A673 (cell line): ENCODE measurements at regions not wholly inside any gene's neighbourhood (a gene's known extent, or its start where the extent isn't known, plus 50 kb on each side); places are given as distances from the start of the nearest gene placed in this dataset.

Source experiments
- BruUV-seq: library from RNA; stranded (reverse); fragments of 400-500 nt; replicated peaks from 2 replicates; lab custom pipeline; 2021; lab: Mats Ljungman, UMichigan
- CTCF ChIA-PET: fragments of 300-600 bp; sonication (Branson Sonifier 250); formaldehyde crosslinking; loops from one replicate; lab custom pipeline; 2022; ENCODE audit warnings: antibody characterized with exemption; lab: Charles Lee
- POLR2A ChIA-PET: fragments of 300-600 bp; sonication (Branson Sonifier 250); formaldehyde crosslinking; loops from one replicate; lab custom pipeline; 2022; ENCODE audit warnings: antibody characterized with exemption; ENCODE audit not compliant: low non-redundant PET; lab: Charles Lee
- DNase-seq: peaks from one replicate; pipeline ENCODE4 v3.0.0-alpha.2; 2015; ENCODE audit warnings: low spot score
- H3K27ac ChIP-seq: fragments of 200-600 bp; sonication (generic); 2 replicates; pipeline ENCODE4 v1.5.1; 2016; ENCODE audit warnings: mixed run types, low read depth, mild to moderate bottlenecking, mixed read lengths, antibody characterized with exemption, low read length; ENCODE audit not compliant: poor library complexity, severe bottlenecking
- H3K27me3 ChIP-seq: fragments of 200-600 bp; sonication (generic); replicated peaks from 2 replicates; pipeline ENCODE4 v1.6.1; 2017; ENCODE audit warnings: mixed run types, low read depth, mild to moderate bottlenecking, mixed read lengths, antibody characterized with exemption, low read length; ENCODE audit not compliant: insufficient read depth, poor library complexity
- H3K36me3 ChIP-seq: fragments of 200-600 bp; sonication (generic); 2 replicates; pipeline ENCODE4 v1.6.1; 2016; ENCODE audit warnings: mixed run types, mild to moderate bottlenecking, mixed read lengths, antibody characterized with exemption, low read length; ENCODE audit not compliant: insufficient read depth, poor library complexity, severe bottlenecking
- H3K4me1 ChIP-seq: fragments of 200-600 bp; sonication (generic); 2 replicates; pipeline ENCODE4 v1.6.1; 2017; ENCODE audit warnings: mixed run types, mild to moderate bottlenecking, mixed read lengths, antibody characterized with exemption, low read length; ENCODE audit not compliant: insufficient read depth, poor library complexity, severe bottlenecking
- H3K4me3 ChIP-seq: fragments of 200-600 bp; sonication (generic); 2 replicates; pipeline ENCODE4 v1.5.1; 2016; ENCODE audit warnings: low read depth, mixed run types, mild to moderate bottlenecking, mixed read lengths, low read length; ENCODE audit not compliant: poor library complexity, severe bottlenecking
- H3K9me3 ChIP-seq: fragments of 200-600 bp; sonication (generic); 2 replicates; pipeline ENCODE4 v1.6.1; 2016; ENCODE audit warnings: mixed run types, low read depth, mild to moderate bottlenecking, mixed read lengths, antibody characterized with exemption, low read length; ENCODE audit not compliant: poor library complexity, severe bottlenecking
- CTCF ChIP-seq: fragments of 300-800, 200-600 bp; sonication (generic); conservative IDR thresholded peaks from 2 replicates; pipeline ENCODE4 v1.5.1; 2017; ENCODE audit warnings: low read depth, mild to moderate bottlenecking, antibody characterized with exemption, low read length, moderate library complexity, mixed read lengths
- EZH2 ChIP-seq: fragments of 200-600 bp; sonication (generic); IDR thresholded peaks from 2 replicates; pipeline ENCODE4 v1.6.1; 2017; ENCODE audit warnings: borderline replicate concordance, low read depth, mild to moderate bottlenecking, mixed read lengths, antibody characterized with exemption, low read length; ENCODE audit not compliant: poor library complexity, severe bottlenecking
- intact Hi-C: fragments of 100-400 bp; cut with micrococcal nuclease; formaldehyde crosslinking; loops from one replicate; pipeline ENCODE4 v1.10.0; 2022; ENCODE audit not compliant: unreplicated experiment

GRCh38 chr11:129719037-129719436 lies 96.6 kb upstream of the TMEM45B start:
- no peaks in the 10 kb centered on the region for H3K4me1 ChIP-seq
- ChIA-PET POLR2A (no interaction called here), CTCF (no interaction called here)
- H3K27ac ChIP-seq = no peak overlapping the region
- no peak for TF ChIP-seq CTCF
- H3K9me3 ChIP-seq = no peaks in the 10 kb centered on the region
- intact Hi-C loops = no loop called here
- H3K4me3 ChIP-seq = no peak overlapping the region
- no TSS peak for BruUV-seq
- no peaks in the 10 kb centered on the region for H3K27me3 ChIP-seq
- no peaks in the 10 kb centered on the region for H3K36me3 ChIP-seq
- DNase-seq = no peak

- DNase-seq = no peak
- no peak for TF ChIP-seq CTCF
- TF ChIP-seq EZH2 = no peak
- ChIA-PET POLR2A (no interaction called here), CTCF (interaction anchor here (0.5 kb wide), 1 partner anchor 27 kb away, joined by 9 read pairs; no protein-coding TSS in a partner anchor)
- intact Hi-C loops = no loop called here
- H3K4me3 ChIP-seq = no peak overlapping the region
- H3K9me3 ChIP-seq = no peaks in the 10 kb centered on the region
- BruUV-seq = no TSS peak
- no peaks in the 10 kb centered on the region for H3K27me3 ChIP-seq
- H3K4me1 ChIP-seq = no peaks in the 10 kb centered on the region
- H3K27ac ChIP-seq = no peak overlapping the region
- no peaks in the 10 kb centered on the region for H3K36me3 ChIP-seq
Measured at GRCh38 chr11:129720156-129720555, 95.5 kb upstream of the TMEM45B start.

GRCh38 chr11:129720994-129721393 lies 94.7 kb upstream of the TMEM45B start:
- Histone ChIP-seq H3K4me1 (no peaks in the 10 kb centered on the region), H3K36me3 (no peaks in the 10 kb centered on the region), H3K4me3 (no peak overlapping the region), H3K27me3 (no peaks in the 10 kb centered on the region), H3K27ac (no peak overlapping the region), H3K9me3 (no peaks in the 10 kb centered on the region)
- CTCF ChIA-PET = no interaction called here
- intact Hi-C loops = no loop called here
- DNase-seq = no peak
- POLR2A ChIA-PET = no interaction called here
- no TSS peak for BruUV-seq
- TF ChIP-seq EZH2 (no peak), CTCF (no peak)
